AG09309 (cell line): ENCODE measurements at regions not wholly inside any gene's neighbourhood (a gene's known extent, or its start where the extent isn't known, plus 50 kb on each side); places are given as distances from the start of the nearest gene placed in this dataset.

Experiments used
- DNase-seq: peaks from one replicate; pipeline ENCODE4 v3.0.0-alpha.2; 2010; ENCODE audit warnings: low read depth
- H3K4me3 ChIP-seq: 2 replicates; pipeline ENCODE4 v1.5.1; 2011; ENCODE audit warnings: mild to moderate bottlenecking, low read depth, low read length, moderate library complexity; ENCODE audit not compliant: control insufficient read depth
- TF ChIP-seq, protein P1 (sequence below): IDR thresholded peaks from 2 replicates; pipeline ENCODE4 v1.5.1; 2011; ENCODE audit warnings: mild to moderate bottlenecking, low read depth, low read length, inconsistent platforms; ENCODE audit not compliant: insufficient read depth, control insufficient read depth; ENCODE audit errors: missing control alignments

DNA sequence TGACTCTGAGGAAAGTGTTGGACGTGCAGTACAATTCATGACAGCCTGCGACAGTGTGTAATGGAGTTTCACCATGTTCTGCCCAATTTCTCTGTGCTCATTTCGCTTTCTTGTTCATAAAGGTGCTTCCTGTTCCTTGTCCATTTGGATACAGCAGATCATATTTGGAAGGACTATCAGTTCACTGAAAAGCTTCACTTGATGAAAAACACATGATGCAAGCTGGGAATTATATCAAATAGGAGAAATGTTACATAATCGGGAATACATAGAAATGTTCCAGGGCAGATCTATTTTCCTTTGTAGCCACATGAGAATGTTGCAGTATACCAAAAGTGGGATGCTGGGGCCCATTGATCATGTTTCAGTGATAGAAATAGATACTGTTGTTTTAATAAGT is 266.3 kb upstream of the SLC14A2 start:
- no peak for DNase-seq
- TF ChIP-seq, protein P1, sequence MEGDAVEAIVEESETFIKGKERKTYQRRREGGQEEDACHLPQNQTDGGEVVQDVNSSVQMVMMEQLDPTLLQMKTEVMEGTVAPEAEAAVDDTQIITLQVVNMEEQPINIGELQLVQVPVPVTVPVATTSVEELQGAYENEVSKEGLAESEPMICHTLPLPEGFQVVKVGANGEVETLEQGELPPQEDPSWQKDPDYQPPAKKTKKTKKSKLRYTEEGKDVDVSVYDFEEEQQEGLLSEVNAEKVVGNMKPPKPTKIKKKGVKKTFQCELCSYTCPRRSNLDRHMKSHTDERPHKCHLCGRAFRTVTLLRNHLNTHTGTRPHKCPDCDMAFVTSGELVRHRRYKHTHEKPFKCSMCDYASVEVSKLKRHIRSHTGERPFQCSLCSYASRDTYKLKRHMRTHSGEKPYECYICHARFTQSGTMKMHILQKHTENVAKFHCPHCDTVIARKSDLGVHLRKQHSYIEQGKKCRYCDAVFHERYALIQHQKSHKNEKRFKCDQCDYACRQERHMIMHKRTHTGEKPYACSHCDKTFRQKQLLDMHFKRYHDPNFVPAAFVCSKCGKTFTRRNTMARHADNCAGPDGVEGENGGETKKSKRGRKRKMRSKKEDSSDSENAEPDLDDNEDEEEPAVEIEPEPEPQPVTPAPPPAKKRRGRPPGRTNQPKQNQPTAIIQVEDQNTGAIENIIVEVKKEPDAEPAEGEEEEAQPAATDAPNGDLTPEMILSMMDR: no peak
- no peak overlapping the region for H3K4me3 ChIP-seq

DNA sequence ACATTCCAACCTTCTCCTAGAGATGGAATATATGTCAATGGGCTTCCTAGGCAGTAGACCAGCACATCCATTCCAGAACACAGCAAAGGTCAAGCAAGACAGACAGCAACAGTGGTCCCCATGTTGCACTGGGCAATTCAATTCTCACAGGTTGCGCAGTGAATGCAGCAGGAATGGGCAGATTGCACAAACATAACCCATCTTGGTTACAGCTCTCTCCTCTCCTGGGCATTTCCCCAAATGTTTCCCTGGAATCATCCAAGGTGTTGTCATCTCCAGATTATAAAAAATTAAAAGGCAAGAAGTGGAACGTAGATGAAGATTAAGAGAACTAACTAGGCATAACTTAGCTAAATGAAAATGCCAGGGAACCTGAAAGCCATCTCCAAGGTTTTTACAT is 265.8 kb upstream of the SLC14A2 start:
- no peak for DNase-seq
- TF ChIP-seq, protein P1: no peak
- no peak overlapping the region for H3K4me3 ChIP-seq

DNA sequence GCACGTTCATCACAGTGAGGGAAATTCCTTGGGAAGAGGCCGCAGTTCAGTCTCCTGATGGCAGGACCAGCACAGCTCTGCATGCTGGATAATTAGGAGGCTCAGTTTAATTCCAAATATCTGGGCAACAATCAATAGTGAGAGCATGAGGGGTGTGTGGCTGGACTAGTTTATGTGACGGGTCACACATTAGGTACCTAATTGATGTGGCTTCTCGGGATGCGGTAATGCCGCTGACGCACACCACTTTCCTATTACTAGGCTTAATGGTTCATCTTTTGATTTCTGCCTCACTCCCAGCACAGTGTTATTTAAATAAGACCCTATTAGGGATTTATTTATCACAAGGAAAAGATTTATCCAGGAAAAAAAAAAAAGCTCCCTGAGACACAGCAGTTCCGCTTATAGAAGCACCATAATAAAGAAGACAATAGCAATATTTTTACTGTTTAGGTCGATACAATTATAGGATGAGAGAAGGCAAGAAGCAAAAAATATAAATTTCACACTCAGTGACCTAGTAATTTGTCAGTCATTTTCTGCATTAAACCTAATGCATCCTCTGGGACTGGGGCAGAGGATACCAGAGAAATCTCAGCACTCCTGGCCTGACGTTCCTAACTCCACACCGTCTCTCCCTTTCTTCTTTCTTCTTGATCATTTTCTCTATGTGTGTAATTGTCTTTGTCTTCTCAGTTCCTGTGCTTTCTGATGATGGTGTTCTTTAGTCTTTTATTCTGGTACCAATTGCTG is 264.7 kb upstream of the SLC14A2 start:
- no peak for DNase-seq
- TF ChIP-seq, protein P1: no peak
- H3K4me3 ChIP-seq: no peak overlapping the region

DNA sequence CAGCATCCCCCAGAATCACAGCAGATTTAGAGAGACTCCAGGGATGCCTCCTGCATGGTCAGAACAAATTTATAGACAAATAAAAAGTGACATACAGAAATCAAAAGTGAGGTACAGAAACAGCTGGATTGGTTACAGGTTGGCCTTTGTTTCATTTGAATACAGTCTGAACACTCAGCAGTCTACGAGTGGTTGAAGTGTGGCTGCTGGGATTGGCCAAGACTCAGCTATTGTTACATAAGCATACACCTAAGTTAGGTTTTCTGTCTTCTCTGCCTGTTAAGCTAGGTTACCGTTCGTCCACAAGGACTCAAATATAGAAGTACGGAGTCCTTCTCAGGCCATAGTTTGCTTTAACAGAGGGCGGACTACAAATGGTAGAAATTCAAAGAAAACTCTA is 262.4 kb upstream of the SLC14A2 start:
- no peak overlapping the region for H3K4me3 ChIP-seq
- TF ChIP-seq, protein P1: no peak
- DNase-seq: no peak

DNA sequence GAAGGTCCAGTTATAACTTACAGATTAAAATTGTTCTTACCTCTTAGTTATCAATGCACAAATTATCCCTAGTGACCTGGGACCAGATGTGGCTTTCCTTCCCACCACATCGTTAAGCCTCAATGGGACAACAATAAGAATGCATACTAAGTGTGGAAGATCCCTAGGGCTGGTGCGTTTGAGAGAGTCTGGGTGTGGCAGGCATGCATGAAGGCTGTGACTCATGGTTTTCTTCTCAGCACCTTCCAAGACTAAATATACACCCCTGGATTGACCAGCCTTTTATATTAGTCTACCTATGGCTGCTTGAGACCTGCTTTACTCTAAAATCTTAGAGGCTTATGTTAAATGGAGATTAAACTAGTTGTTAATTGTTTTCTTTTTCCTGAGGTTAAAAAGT is 261.7 kb upstream of the SLC14A2 start:
- TF ChIP-seq, protein P1: no peak
- H3K4me3 ChIP-seq: no peak overlapping the region
- DNase-seq: no peak

DNA sequence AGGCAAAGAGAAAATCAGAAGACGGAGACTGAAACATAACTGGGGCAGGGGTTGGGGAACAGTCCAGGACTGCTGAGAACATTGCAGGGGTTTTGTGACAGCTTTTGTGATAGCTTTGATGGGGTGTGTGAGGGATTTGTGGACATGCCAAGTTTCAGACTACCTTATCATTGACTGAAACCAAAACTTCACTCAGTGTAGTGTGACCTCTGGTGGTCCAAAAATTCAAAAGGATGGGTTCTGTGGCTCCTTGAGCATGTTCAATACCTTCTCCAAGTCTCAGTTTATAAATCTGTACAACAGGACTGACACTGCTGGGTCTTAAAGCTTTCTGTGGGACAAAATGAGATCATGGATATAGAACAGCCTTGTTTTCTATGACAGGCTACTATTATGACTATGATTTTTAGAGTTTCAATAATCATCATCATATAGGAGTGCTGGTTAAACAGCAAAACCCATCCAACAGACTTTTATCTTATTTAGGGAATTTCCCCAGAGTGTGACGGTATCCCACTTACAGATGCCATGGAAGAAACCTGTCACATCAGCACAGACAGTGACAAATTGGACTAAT is 259.2 kb upstream of the SLC14A2 start:
- H3K4me3 ChIP-seq: no peak overlapping the region
- TF ChIP-seq, protein P1: no peak
- no peak for DNase-seq
